Frontal cortex (tissue), 3 donors: ENCODE measurements at regions not wholly inside any gene's neighbourhood (a gene's known extent, or its start where the extent isn't known, plus 50 kb on each side); places are given as distances from the start of the nearest gene placed in this dataset.

Source experiments
- DNase-seq, 2 donors: peaks; one replicate each; pipeline ENCODE4 v3.0.0; 2012; ENCODE audit warnings: low spot score in 2 of 2
- FAIRE-seq: peaks from 2 replicates; lab custom pipeline; 2012; peaks lifted over from hg19 to GRCh38; lab: Jason Lieb, UNC
- donor health status: control.
- donor health status: control.
- donor health status: control.

GRCh38 chr10:124288928-124289850, 129.5 kb downstream of the OAT start:
- no peak for DNase-seq
- no peak for FAIRE-seq

- FAIRE-seq (no peak), DNase-seq (no peak)
These were observed 130.2 kb downstream of the OAT start for GRCh38 chr10:124288486-124288885.

- no peak for DNase-seq
- FAIRE-seq, result no peak
These were observed 130.9 kb downstream of the OAT start for GRCh38 chr10:124287791-124288190.

DNA sequence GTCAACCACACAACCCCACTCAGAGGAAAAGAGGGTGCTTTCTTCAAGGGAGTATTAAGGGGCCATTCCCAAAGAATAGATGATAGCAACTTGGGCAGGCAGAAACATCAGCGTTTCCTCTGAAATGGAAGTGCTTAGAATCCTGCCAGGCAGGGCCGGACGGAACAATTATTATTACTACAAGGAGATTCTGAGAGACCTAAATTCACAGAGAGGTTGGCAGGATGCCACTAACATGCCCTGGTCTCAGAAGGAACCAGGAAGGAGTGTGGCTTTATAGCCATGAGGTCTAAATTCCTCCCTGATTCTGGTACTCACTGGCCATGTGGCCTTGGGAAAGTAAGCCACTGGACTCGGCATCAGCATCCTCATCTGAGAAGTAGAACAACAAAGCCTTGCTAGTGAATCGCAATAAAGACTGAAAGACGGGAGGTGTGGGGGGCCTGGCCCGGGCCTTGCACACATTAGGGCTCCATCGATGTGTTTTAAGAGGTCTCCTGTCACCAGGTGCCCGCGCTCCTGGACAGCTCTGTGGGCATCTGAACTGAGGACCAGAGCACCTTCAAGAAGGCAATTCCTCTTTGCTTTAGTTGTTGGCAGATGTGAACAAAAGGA, 131.5 kb downstream of the OAT start:
- no peak for FAIRE-seq

DNA sequence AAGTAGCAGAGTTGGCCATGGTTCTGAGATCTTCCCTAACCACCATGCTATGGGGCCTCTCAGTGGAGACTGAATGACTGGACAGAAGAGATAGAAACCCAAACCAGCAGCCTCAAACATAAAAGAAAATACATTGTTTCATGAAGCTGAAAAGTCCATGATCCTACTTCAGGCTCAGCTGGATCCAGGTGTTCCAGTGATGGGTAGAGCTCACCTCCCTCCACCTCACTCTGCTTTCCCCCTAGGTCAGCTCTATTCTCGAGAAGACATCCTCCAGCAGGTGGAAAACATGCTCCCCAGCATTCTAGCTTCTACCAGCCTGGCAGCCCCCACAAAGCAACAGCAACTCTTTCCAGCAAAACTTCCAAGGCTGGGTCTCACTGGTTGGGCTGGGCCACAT, 132.1 kb downstream of the OAT start:
- DNase-seq (no peak), FAIRE-seq (no peak)

More for the DNA sequence above, 131.5 kb downstream of the OAT start:
- no peak for DNase-seq

DNA sequence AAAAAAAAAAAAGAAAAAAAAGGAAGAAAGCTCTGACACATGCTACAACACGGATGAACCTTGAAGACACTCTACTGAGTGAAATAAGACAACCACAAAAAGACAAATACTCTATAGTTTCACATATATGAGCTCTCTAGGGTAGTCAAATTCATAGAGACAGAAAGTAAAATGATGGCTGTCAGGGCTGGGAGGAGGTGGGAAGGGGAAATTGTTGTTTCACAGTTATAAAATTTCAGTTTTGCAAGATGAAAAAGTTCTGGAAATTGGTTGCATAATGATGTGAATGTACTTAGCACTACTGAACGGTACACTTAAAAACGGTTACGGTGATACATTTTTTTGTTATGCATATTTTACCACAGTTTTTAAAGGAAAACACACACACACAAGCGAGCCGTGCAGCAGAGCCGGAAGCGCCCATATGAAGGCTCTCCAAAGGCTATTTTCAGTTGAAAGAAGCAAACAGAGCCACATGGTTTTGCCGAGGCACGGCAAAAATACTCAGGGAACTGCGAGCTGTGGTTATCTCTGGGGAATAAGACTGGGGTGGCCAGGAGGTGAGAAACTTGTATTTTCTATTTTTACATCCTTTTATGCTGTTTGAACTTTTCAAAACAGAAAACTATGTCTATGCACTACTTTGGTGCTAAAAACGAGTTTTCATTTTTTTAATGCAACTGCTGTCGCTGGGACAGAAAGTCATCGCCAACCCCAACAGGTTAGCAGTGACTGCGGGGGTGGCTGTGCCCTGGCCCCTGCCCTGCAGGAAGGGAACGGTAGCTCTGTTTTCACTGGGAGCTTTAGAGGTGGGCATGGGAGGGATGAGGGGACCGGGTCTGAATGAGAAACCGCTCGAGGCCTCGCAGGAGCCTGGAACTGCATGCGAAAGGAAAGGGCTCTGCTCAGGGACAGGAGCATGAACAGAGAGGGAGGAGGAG, 132.9 kb downstream of the OAT start:
- FAIRE-seq (no peak), DNase-seq (no peak)

GRCh38 chr10:124283949-124284250, 134.8 kb downstream of the OAT start:
- no peak for FAIRE-seq
- no peak for DNase-seq

DNA sequence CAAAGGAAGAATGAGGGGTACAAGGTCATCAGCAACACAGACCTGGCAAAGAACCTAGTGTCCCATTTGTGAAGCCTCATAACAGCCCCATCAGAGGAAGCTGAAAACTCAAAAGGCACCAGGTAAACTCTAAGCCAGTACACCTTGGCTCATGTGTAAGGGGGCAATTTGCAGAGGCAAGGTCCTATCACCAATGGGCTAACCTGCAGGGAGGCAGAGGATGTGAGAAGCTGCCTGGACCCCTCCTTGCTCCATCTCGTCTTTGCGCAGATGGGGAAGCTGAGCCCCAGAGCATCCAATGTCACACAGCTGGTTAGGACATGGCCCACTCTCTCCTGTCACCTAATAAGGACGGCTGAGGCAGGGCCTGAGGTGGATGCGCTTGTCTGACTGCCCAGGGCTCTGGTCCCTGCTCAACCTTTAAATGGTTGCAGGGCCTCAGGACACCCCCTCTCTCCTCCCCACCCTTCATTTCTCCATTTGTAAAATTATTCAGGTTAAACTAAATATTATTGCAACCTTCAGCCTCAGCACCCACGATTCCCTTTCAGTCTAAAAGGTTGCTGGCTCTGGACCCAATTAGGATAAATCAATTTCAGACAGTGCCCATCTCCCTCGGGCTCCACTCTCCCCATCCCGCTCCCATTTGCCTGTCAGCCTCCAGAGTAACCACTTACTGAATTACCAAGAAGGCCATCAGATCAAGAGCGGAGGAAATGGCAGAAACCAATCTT, 135.3 kb downstream of the OAT start:
- DNase-seq (no peak), FAIRE-seq (no peak)

DNA sequence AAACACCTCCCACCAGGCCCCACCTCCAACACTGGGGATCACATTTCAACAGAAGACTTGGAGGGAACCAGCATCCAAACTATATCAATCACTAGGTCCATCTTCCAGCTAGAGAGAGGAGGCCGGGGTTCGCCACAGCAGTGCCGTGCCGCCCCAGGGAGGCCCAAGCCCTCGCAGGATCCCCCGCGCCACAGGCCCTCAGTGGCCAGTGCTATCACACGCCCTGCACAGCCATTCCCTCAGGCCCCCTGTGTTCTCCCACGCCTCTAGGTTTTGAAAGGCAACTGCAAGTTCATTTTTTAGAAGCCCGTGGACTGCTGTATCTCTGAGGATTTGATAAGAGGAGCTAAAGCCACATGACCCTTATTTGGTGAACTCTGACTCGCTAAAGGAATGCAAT, 136.4 kb downstream of the OAT start:
- FAIRE-seq, result no peak
- no peak for DNase-seq

DNA sequence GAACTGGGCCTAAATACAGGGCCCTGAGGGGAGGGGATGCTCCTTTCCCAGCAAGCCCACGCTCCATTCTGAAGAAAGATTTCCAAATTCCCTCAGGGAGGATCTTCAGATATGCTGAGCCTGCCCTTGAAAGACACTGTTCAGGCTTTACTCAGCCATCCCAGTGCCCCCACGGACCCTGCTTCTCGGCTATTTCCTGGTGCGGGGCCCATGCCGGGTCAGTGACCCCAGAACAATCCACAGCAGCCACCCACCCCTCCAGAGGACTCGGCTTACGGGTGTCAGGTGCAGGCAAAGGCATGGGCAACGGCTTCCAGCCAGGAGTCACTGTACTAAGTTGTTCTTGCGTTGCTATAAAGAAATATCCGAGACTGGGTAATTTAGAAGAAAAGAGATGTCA, 137.1 kb downstream of the OAT start:
- DNase-seq (no peak), FAIRE-seq (no peak)

DNA sequence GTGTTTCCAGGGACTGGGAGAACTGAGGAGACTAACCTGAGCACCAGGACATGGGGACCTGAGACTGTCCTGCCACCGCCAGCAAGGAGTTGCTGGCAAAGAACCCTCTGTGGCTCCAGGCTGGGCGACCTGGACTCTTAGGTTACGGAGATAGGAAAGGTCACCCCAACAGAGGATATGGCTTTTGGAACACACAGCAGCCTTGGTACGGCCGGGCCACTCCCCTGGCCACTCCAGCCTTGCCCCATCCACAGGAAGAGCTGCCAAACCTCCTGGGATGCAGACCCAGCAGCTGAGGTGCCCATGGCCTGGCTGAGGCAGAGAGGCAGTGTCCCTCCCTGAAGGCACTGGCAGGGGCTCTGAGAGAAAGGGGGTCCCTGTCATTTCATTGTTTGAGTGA, 137.8 kb downstream of the OAT start:
- DNase-seq (no peak), FAIRE-seq (no peak)

GRCh38 chr10:124279882-124280281, 138.8 kb downstream of the OAT start:
- no peak for DNase-seq
- no peak for FAIRE-seq

DNA sequence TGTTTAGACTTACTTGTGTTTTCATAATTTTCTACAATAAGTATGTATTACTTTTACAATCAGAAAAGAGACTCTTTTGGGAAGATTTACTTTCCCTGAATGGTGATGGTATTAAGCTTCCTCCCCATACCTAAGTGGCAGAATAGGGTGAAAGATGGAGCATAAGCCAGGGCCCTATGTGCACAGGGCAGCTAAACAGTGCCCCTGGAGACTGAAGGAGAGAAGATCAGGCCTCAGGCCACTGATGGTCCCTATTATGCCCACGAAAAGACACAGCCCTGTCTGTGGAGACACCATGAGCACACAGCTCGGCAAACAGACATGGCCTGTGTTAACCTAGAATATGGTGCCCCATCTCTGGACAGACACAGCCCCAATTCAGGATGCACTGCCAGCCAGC, 139.4 kb downstream of the OAT start:
- no peak for DNase-seq
- no peak for FAIRE-seq

DNA sequence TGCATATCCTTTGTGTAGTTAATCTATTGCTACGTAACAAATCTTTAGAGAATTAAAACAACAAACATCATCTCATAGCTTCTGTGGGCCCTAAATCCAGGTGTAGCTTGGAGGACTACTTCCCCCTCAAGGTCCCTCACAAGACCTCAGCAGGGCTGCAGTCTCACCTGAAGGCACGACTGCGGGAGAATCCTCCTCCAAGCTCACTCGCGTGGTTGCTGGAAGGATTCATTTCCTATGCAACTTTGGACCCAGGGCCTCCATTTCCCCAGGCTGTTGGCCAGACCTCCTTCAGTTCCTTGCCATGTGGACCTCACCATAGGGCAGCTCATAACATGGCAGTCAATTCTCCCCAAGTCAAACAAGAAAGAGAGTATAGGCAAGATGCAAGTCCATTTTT, 140.4 kb downstream of the OAT start:
- FAIRE-seq (no peak), DNase-seq (no peak)

DNA sequence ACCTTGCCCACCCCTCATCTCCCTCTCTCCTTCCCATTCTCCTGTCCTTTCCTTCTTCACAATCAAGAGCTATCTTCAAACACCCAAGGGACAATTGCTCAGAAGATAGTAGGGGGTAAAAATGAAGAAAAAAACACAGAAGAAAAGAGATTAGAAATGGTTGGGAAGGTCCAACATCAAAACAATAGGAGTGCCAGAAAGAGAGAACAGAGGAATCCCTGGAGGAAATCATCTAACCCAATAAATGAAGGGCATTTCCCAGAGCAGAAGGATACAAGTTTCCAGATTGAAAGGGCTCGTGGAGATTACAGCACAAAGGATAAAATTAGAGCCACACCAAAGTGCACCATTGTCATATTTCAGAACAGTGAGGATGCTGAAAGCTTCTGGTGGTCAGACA, 145.6 kb downstream of the OAT start:
- DNase-seq (no peak), FAIRE-seq (no peak)

- DNase-seq (no peak), FAIRE-seq (no peak)
These were observed 147.0 kb downstream of the OAT start for GRCh38 chr10:124271676-124272075.

- DNase-seq, result no peak
- FAIRE-seq, result no peak
These were observed 148.0 kb downstream of the OAT start for GRCh38 chr10:124270530-124271327.

- DNase-seq (no peak), FAIRE-seq (no peak)
These were observed 149.7 kb downstream of the OAT start for GRCh38 chr10:124268976-124269375.

DNA sequence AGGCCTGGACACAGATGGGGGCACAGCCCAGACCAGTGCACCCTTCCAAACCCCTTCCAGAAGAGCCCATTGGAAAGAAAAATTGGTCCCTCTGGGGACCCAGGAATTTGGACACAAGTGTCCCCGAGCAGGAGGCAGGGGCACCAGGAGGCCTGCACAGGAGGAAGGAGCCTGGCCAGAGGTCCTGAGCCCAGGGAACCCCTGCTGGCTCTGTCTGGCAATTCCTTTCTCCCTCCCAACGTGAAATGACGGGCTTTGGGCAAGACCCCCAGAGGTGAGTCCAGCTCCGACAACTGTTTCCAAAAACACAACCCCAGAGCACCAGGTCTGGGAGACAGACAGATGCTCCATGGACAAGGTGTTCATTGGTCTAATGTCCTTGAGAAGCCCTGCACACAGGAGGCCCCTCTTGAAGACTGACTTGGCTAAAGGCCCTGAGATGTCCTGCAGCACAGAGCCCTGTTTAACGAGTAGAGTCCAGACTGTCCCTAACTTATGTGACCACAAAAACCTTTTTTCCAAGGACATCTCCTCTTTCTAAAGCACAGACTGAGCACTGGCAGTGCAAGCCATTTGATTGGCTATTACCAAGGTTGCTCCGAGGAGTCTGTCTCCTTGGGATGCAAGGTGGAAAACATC, 150.7 kb downstream of the OAT start:
- FAIRE-seq (no peak), DNase-seq (no peak)
